Gastrocnemius medialis (tissue), 4 donors: ENCODE measurements at regions not wholly inside any gene's neighbourhood (a gene's known extent, or its start where the extent isn't known, plus 50 kb on each side); places are given as distances from the start of the nearest gene placed in this dataset.
A peak's percentile ranks its signal among the peaks of the same experiment; 100 is the strongest.

Experiments used
- ATAC-seq, 2 donors: fragments of 150-250 bp; one replicate each; pipeline ENCODE4 v1.9.1; 2016
- DNase-seq, 2 donors: peaks; one replicate each; pipeline ENCODE4 v3.0.0-alpha.2; 2019
- H3K27ac ChIP-seq, 4 donors: fragments of 200-600 bp; sonication (generic); 1 replicate in 1 of 4; 2 replicates in 3 of 4; pipeline ENCODE4 v1.5.1; 2016 to 2018; ENCODE audit warnings: mild to moderate bottlenecking in 2 of 4, moderate library complexity in 1 of 4
- H3K27me3 ChIP-seq, 3 donors: fragments of 200-600 bp; sonication (generic) in 2 of 3; 1 replicate in 1 of 3; 2 replicates in 2 of 3; pipeline versions ENCODE4 v1.5.1 to v1.6.0; 2016 to 2019; ENCODE audit warnings: mild to moderate bottlenecking in 1 of 3, moderate library complexity in 1 of 3
- H3K36me3 ChIP-seq, 2 donors: fragments of 200-600 bp; sonication (generic) in 1 of 2; one replicate each; pipeline ENCODE4 v1.5.1; 2017 to 2018
- H3K4me1 ChIP-seq, 2 donors: fragments of 200-600 bp; sonication (generic) in 1 of 2; one replicate each; pipeline ENCODE4 v1.5.1; 2016 to 2017; ENCODE audit warnings: mild to moderate bottlenecking in 2 of 2
- H3K4me3 ChIP-seq, 4 donors: fragments of 200-600 bp; sonication (generic) in 3 of 4; 1 replicate in 1 of 4; 2 replicates in 3 of 4; pipeline ENCODE4 v1.5.1; 2016 to 2019; ENCODE audit warnings: mild to moderate bottlenecking in 2 of 4
- H3K9me3 ChIP-seq, 3 donors: fragments of 200-600 bp; sonication (generic) in 2 of 3; 1 replicate in 1 of 3; 2 replicates in 2 of 3; pipeline ENCODE4 v1.5.1; 2016 to 2019
- POLR2A ChIP-seq, 2 donors: fragments of 450-650 bp; IDR thresholded peaks; one replicate each; pipeline ENCODE4 v1.6.1; 2017; ENCODE audit warnings: antibody characterized with exemption in 2 of 2, mild to moderate bottlenecking in 2 of 2, moderate library complexity in 2 of 2
- in situ Hi-C, 4 donors: fragments of 200-750 bp; cut with MboI; loops; one replicate each; pipeline versions ENCODE4 v1.15.0 to v1.8.0; 2017; ENCODE audit warnings: low sequenced_read_pairs in 4 of 4
- intact Hi-C: fragments of 100-400 bp; cut with DNase I; formaldehyde crosslinking; loops from one replicate; pipeline ENCODE4 v1.15.1; 2023; ENCODE audit warnings: low total_unique reads
- TF ChIP-seq, protein P1 (sequence below), 5 experiments: fragments of 450-650 bp in 3 of 5; fragments of 200-600 bp in 2 of 5; sonication (generic) in 2 of 5; IDR thresholded peaks in 4 of 5; conservative IDR thresholded peaks in 1 of 5; 1 replicate in 4 of 5; 2 replicates in 1 of 5; pipeline ENCODE4 v1.5.1; 2016 to 2019; ENCODE audit warnings: antibody characterized with exemption in 5 of 5, mild to moderate bottlenecking in 3 of 5, moderate library complexity in 3 of 5

DNA sequence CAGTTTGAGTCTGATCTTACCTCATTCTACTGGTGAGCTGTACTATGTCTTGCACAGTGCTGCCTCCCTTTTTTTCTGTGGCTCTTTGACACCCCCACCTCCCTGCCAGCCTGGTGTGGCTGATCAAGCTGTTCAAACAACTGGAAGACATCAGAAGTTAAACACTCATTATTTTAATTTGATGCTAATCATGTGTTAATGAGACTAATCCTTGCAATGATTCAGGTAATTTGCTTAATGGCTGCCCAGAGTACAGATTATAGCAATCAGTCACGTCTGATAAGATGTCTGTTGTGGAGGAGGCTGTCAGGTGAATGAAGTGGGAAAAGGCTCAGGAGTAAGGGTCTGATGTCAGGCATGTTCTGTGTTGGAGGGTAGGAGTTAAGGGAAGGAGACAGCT is 87.4 kb upstream of the GK2 start:
- no peaks in the 10 kb centered on the region for H3K4me1 ChIP-seq
- no peak for TF ChIP-seq POLR2A (IDR thresholded peaks at IDR 0.05)
- TF ChIP-seq, protein P1, sequence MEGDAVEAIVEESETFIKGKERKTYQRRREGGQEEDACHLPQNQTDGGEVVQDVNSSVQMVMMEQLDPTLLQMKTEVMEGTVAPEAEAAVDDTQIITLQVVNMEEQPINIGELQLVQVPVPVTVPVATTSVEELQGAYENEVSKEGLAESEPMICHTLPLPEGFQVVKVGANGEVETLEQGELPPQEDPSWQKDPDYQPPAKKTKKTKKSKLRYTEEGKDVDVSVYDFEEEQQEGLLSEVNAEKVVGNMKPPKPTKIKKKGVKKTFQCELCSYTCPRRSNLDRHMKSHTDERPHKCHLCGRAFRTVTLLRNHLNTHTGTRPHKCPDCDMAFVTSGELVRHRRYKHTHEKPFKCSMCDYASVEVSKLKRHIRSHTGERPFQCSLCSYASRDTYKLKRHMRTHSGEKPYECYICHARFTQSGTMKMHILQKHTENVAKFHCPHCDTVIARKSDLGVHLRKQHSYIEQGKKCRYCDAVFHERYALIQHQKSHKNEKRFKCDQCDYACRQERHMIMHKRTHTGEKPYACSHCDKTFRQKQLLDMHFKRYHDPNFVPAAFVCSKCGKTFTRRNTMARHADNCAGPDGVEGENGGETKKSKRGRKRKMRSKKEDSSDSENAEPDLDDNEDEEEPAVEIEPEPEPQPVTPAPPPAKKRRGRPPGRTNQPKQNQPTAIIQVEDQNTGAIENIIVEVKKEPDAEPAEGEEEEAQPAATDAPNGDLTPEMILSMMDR (IDR thresholded peaks at IDR 0.05 in 4 of 5, conservative IDR thresholded peaks at IDR 0.05 in 1 of 5): no peak
- H3K4me3 ChIP-seq: peak overlapping the region; percentile 1 to 36 (median 12)
- no peaks in the 10 kb centered on the region for H3K9me3 ChIP-seq
- DNase-seq (no peak), ATAC-seq (no peak)
- no peaks in the 10 kb centered on the region for H3K27me3 ChIP-seq
- intact Hi-C loops: no loop called here
- no peaks in the 10 kb centered on the region for H3K36me3 ChIP-seq
- in situ Hi-C loops: no loop called here
- H3K27ac ChIP-seq: no peak overlapping the region

DNA sequence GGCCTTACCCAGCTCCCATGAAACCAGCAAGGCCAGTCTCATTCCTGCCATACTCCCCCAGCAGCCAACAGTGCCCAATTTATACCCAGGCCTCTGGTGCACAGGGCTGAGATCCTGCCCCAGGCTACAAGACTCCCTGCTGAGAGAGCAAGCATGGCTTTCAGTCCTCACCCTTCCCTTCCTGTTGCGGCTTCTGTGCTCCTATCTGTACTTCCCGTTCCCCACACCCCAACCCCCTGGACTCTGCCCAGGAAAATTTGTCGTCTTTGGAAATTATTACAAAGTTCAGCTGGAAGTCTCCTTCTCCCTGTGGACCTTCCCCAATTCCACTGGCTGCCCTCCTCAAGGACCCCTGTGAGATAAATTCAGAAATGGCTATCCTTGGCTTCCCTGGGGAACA is 84.1 kb upstream of the GK2 start:
- intact Hi-C loops: no loop called here

DNA sequence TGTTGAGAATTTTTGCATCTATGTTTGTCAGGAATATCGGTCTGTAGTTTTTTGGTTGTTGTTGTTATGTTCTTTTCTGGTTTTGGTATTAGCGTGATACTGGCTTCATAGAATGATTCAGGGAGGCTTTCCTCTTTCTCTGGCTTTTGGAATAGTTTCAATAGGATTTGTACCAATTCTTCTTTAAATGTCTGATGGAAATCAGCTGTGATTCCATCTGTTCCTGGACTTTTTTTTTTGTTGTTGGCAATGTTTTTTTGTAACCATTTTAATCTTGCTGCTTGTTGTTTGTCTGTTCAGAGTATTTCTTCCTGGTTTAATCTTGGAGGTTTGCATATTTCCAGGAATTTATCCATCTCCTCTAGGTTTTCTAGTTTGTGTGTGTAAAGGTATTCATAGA is 81.5 kb upstream of the GK2 start:
- Histone ChIP-seq H3K4me3 (no peak overlapping the region), H3K36me3 (no peaks in the 10 kb centered on the region), H3K4me1 (no peaks in the 10 kb centered on the region), H3K27ac (no peak overlapping the region), H3K9me3 (no peaks in the 10 kb centered on the region), H3K27me3 (no peaks in the 10 kb centered on the region)
- ATAC-seq (no peak), DNase-seq (no peak)
- intact Hi-C loops (no loop called here), in situ Hi-C loops (no loop called here)
- TF ChIP-seq, protein P1 (IDR thresholded peaks at IDR 0.05 in 4 of 5, conservative IDR thresholded peaks at IDR 0.05 in 1 of 5): no peak
- no peak for TF ChIP-seq POLR2A (IDR thresholded peaks at IDR 0.05)

More for the DNA sequence above, 84.1 kb upstream of the GK2 start:
- H3K27me3 ChIP-seq: no peaks in the 10 kb centered on the region
- H3K27ac ChIP-seq: peak overlapping the region in 2 of 4 donors; percentile 33 to 37
- H3K4me3 ChIP-seq: peak overlapping the region in 1 of 4 donors; percentile 36
- DNase-seq: peak in 1 of 2 donors; percentile 12
- no peaks in the 10 kb centered on the region for H3K36me3 ChIP-seq
- no peaks in the 10 kb centered on the region for H3K9me3 ChIP-seq
- in situ Hi-C loops: no loop called here
- ATAC-seq: no peak
- TF ChIP-seq, protein P1 (IDR thresholded peaks at IDR 0.05 in 4 of 5, conservative IDR thresholded peaks at IDR 0.05 in 1 of 5): no peak
- no peak for TF ChIP-seq POLR2A (IDR thresholded peaks at IDR 0.05)
- no peaks in the 10 kb centered on the region for H3K4me1 ChIP-seq

DNA sequence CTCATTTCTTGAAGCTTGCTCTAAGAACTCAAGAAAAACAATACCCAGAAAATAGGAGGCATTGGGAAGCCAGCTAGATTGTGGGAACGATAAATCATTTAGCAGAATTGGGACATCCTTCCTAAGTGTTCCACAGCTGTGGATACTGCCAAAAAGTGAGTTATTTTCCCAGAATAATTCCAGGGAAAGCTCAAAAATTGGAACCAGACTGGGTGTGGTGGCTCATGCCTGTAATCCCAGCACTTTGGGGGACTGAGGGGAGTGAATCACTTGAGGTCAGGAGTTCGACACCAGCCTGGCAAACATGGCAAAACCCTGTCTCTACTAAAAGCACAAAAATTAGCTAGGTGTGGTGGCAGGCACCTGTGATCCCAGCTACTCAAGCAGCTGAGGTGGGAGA is 68.2 kb upstream of the GK2 start:
- H3K27me3 ChIP-seq: no peaks in the 10 kb centered on the region
- ATAC-seq (peak in 1 of 2 donors; percentile 78), DNase-seq (peak in 1 of 2 donors; percentile 22)
- intact Hi-C loops: no loop called here
- H3K9me3 ChIP-seq: no peaks in the 10 kb centered on the region
- no peak overlapping the region for H3K27ac ChIP-seq
- no peaks in the 10 kb centered on the region for H3K36me3 ChIP-seq
- no peaks in the 10 kb centered on the region for H3K4me1 ChIP-seq
- H3K4me3 ChIP-seq: no peak overlapping the region
- TF ChIP-seq, protein P1 (IDR thresholded peaks at IDR 0.05 in 4 of 5, conservative IDR thresholded peaks at IDR 0.05 in 1 of 5): no peak
- no peak for TF ChIP-seq POLR2A (IDR thresholded peaks at IDR 0.05)
- in situ Hi-C loops: no loop called here

DNA sequence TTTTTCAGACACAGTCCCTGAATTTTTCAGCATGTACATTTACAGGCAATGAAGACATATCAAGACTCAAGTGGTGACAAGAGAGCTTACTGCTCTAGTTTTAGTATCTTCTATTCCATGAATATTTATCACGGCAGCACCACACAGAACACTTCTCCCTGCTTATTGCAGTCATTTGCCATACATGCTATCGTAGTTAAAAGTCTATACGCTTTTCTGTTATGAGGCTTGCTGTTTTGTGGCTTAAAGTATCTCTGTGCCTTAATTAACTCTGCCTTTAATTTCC is 65.4 kb upstream of the GK2 start:
- intact Hi-C loops (no loop called here), in situ Hi-C loops (no loop called here)
- Histone ChIP-seq H3K4me1 (no peaks in the 10 kb centered on the region), H3K27ac (no peak overlapping the region), H3K4me3 (no peak overlapping the region), H3K9me3 (no peaks in the 10 kb centered on the region), H3K27me3 (no peaks in the 10 kb centered on the region), H3K36me3 (no peaks in the 10 kb centered on the region)
- ATAC-seq (no peak), DNase-seq (no peak)
- no peak for TF ChIP-seq POLR2A (IDR thresholded peaks at IDR 0.05)
- TF ChIP-seq, protein P1 (IDR thresholded peaks at IDR 0.05 in 4 of 5, conservative IDR thresholded peaks at IDR 0.05 in 1 of 5): no peak
